Smooth muscle cell of the brain vasculature (primary cell): ENCODE measurements at regions not wholly inside any gene's neighbourhood (a gene's known extent, or its start where the extent isn't known, plus 50 kb on each side); places are given as distances from the start of the nearest gene placed in this dataset.
"Not testable (repeated sequence)": the region's sequence is repeated elsewhere in the genome, so short reads cannot be mapped to it uniquely, and the experiment has no call there.

ENCODE experiments used
- DNase-seq: peaks from one replicate; pipeline ENCODE4 v3.0.0-alpha.2; 2012; ENCODE audit warnings: low read depth, low spot score

DNA sequence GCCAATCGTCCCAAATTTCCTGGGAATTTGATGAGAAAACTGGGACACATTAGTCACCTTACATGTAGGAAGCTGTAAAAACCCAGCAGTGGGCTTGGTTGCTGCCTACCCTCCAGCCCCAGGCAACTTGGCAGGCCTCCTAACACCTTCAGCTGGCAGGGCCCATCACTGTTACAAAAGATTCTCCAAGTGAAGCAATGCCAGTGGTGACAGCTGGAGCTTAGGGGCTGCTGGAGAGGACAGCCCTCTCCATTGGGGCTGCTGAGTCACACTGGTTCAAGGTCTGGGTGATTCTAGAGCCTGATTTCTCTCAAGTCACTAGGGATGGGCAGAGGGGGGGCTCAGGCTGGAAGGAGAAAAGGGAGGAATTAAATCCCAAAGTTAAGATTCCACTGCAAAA lies 180.6 kb downstream of the COPRS start:
- no peak for DNase-seq

- DNase-seq = no peak
Measured at GRCh38 chr17:31677681-31678080, 181.4 kb downstream of the COPRS start.

DNA sequence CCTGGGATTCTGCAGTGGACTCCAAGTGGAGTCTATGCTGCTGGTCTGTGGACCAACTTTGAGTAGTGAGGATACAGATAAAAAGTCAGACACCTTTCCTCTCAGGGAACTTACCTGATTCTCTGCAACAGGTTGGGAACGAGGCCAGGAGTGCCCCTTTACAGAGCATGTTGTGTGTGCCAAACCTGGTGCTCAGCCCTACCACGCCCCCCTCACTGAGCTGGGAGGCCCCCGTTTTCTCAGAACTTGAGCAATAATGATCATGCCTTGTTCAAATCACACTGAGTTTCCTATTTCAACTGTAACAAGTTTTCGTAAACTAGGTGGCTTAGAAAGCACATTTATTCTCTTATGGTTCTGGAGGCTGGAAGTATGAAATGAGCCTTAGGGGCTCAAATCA lies 182.0 kb downstream of the COPRS start:
- no peak for DNase-seq

DNA sequence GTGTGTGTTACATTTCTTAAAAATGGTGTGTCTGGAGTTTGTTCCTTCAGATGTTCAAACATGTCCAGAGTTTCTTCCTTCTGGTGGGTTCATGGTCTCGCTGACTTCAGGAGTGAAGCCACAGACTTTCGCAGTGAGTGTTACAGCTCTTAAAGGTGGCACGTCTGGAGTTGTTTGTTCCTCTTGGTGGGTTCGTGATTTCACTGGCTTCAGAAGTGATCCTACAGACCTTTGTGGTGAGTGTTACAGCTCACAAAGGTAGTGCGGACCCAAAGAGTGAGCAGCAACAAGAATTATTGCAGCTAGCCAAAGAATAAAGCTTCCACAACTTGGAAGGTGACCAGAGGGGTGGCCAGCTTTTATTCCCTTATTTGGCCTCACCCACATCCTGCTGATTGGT lies 183.7 kb downstream of the COPRS start:
- not testable (repeated sequence) for DNase-seq

DNA sequence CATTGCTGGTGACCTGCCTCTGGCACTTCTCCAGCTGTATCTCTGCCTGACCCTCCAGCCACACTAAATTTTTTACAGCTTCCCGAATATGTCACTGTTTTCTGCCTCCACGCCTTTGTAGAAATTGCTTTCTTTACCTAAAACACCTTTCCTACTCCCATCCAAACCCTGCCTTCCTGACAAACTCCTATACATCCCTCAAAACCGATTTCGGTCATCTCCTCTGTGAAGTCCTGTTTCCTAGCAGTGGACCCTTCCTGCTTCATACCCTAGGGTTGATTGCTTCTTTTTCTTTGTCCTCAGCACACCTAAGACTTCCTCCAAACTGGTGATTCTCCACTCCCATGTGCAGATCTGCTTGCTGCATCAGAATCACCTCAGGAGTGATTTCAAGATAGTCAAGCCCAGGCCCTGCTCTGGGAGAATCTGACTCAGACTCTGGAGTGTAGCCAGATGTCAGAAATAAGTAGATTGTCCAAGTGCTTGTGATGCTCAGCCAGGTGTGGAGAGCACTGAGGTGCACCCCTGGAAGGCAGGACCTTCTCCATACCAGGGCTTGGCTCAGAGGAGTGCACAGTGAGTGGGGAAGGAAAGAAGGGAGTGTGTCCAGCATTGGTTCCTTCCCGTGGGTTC lies 184.2 kb downstream of the COPRS start:
- DNase-seq = no peak

DNA sequence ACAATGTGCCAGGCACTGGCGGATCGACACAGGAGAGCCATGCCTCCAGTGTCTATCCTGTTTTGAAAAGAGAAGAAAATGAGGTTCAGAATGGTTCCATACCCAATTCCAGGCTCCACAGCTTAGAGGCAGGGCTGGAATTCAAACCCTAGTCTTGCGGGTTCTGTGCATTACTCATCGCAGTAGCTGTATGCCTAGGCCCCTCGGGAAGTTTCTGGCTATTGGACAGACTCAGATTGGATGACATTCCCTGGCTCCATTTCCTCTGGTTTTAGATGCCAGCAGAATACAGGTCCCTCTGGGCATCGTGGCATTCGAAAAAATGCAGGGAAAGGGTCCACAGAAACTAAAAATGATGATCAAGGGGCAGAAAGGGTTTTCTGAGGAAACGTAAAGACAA lies 184.7 kb downstream of the COPRS start:
- no peak for DNase-seq

GRCh38 chr17:31673076-31673475 lies 186.0 kb downstream of the COPRS start:
- DNase-seq = no peak

- no peak for DNase-seq
Measured at GRCh38 chr17:31672161-31672819, 186.8 kb downstream of the COPRS start.

DNA sequence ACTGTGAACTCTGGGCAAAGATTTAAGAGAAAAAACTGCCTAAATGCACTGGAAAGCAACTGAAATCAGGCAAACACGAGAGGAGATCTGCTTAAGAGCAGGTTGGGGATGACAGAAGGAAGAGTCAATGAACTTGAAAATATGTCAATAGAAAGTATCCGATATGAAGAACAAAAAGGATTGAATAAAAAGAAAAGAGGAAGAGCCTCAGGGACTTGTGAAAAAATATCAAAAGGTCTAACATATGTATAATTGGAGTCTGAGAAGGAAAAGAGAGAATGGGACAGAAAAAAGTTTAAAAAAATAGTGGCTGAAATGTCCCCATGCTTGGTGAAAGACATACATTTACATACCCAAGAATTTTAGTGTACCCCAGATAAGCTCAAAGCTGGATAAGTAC lies 195.5 kb downstream of the COPRS start:
- no peak for DNase-seq

GRCh38 chr17:31660684-31661083 lies 198.4 kb downstream of the COPRS start:
- DNase-seq = no peak

DNA sequence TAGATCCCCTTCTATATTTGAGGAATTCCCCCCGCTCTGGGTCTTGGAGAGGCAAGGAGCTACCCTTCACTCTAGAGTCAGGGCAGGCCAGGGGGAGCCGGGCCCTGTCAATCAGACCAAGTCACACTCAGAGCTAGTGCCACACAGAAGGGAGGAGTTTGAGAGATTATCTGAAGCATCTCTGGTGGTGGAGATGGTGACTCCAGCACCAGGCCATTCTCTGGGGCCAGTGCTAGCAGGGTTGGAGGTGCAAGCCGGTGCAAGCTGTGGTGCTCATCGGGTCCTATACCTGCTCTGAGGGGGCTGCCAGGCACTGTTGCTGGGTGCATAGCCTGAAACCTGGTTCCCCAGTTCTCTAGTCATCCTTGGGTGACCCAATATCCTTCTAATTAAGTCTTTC lies 201.2 kb downstream of the COPRS start:
- no peak for DNase-seq

DNA sequence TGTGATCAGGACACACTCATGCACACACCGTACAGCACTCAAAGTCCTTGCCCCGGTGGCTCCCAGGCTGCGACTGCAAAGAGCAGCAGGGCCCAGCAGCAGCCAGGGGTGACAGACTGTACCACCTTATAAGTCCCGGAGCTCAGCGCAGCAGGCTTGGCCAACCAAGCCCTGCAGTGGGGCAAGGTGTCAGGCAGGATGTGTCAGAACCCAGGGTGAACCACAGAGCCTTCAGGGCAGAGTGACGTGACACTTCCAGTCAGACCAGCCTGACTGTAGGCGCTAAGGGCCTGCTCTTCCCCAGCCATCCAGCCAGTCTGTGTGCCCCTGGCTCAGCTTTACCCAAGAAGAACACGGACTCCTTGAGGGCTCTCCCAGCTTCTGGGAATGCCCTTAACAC lies 204.1 kb downstream of the COPRS start:
- DNase-seq = no peak

- DNase-seq = no peak
Measured at GRCh38 chr17:31653691-31654090, 205.4 kb downstream of the COPRS start.

GRCh38 chr17:31650756-31651520 lies 208.1 kb downstream of the COPRS start:
- DNase-seq = no peak

DNA sequence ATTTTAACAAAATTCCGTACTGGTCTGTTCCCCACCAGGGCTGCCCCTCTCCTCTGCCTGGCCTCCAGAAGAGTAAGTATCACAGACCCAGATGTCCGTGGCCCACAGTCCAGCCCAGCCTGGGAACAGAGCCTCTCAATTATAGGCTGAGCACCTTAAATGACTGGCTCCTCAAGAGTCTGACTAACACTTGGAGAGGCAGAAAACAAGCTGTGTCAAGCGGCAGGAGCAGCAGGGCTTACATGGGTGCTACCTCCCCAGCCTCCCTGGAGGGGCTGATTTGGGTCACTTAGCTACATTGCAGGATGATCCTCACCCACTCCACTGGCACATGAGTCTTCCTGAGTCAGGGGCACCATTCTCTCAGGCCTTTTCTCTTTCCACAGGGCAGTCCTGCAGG lies 209.7 kb downstream of the COPRS start:
- DNase-seq = no peak

DNA sequence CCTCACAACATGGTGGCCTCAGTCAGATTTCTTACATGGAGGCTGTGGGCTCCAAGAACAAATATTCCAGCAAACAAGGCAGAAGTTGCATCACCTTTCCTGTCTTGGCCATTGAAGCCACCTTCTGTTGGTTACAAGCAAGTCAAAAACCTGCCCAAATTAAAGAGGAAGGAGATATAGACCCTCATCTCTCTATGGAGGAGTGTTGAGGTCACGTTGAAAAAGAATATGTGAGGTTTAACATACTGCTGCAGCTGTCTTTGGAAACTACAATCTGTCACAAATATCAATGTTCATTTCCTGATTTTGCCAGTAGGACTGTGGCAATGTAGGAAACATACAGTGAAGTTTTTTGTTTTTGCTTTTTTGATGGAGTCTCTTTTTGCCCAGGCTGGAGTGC lies 211.4 kb downstream of the COPRS start:
- no peak for DNase-seq

- DNase-seq = no peak
Measured at GRCh38 chr17:31646642-31647041, 212.4 kb downstream of the COPRS start.

DNA sequence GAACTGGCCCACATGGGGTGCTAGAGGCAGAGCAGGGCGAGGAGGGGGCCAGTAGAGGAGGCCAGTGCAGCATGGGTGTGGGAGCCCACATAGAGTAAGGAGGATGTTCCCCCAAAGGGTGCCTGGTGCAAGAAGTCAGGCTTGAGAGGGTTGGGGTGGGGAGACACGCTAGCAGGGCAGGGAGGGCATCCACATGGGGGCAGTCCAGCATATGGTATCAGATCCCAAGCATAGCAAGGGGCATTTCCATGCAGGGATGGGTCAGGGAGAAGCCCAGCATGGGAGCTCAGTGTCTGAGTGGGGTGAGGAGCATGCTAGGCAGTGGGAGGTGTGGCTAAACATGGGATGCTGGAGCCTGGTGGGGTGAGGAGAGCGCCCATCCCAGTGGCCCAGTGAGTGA lies 213.7 kb downstream of the COPRS start:
- DNase-seq = no peak

DNA sequence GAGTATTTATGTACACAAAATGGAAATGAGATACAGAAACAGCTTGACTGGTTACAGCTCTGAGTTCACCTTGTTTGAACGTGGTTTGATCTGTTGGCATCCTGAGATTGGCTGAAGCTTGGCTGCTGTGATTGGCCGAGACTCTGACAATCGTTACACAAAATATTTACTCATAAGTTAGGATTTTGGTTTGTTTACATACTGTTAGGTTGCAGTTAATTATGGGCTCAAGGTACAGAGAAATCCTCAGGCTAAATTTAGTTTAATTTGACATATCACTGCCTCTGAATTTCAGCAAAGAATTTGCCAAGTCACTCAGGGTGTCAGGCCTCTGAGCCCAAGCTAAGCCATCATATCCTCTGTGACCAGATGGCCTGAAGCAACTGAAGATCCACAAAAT lies 227.3 kb downstream of the COPRS start:
- no peak for DNase-seq

DNA sequence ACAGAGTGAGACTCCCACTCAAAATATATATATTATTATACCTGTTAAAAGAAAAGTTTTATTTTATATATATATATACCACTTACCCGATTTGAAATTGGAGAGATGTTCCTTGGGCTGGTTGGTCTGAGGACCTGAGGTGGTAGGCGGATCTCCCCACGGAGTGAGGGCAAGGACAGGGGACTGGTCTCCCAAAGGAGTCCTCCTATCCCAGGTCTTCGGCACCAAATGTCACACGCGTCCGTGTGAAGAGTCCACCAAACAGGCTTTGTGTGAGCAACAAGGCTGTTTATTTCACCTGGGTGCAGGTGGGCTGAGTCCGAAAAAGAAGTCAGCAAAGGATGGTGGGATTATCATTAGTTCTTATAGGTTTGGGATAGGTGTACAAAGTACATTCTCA lies 228.2 kb downstream of the COPRS start:
- DNase-seq = not testable (repeated sequence)

DNA sequence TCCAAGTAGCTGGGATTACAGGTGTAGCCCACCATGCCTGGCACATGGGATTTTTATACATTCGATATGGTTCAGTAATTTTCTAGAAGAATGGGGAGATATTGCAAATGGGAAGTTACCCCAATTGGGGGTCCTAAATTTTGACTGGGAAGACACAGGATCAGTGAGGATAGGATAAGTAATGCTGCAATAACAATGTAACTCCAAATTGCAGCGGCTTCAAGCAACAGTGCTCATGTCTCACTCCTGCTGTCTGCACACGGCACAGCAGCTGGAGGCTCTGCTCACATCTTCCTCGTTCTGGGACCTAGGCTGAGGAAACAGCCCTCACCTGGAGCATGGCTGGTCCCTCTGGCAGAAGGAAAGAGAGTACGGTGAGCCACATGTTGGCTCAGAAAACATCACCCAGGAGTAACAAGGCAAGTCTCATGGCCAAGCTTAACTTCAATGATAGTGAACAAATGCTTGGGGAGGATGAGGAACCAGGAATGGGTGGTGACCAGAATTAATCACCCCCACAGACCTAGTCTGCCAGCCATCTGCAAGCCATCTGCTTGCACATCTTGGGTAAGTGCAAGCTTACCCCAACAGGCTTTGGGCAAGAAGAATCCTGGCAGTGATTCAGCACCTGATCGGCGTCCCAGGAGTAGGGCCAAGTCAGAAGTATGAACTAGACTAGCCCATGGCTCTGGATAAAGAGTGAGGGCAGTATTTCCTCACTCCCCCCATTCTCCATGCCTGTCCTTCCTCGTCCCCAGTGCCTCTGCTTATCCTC lies 229.2 kb downstream of the COPRS start:
- no peak for DNase-seq

GRCh38 chr17:31627960-31628359 lies 231.1 kb downstream of the COPRS start:
- no peak for DNase-seq
